ENCODE measurements at regions not wholly inside any gene's neighbourhood (a gene's known extent, or its start where the extent isn't known, plus 50 kb on each side); places are given as distances from the start of the nearest gene placed in this dataset.
"Not testable (repeated sequence)": the region's sequence is repeated elsewhere in the genome, so short reads cannot be mapped to it uniquely, and the experiment has no call there.

DNA sequence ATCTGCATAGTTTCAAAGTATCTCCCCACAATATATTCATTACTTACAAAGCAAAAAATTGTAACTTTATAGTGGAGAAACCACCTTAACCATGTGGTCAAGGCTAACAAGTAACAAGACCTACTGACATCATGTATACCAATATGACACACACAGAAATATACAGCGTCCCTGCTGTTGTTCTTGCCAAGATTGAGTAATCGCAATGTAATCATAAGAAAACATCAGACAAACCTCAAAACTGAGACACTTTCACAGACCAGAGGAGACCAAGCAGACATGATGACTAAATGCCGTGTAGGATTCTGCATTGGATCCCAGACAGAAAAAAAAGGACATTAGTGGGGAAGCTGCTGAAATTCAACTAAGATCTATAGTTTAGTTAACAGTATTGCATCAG, 123.0 kb downstream of the ACAA2 start:
- no peak overlapping the region for H3K4me3 ChIP-seq (ENCODE audit: low read depth, low read length)
- TF ChIP-seq, protein P1, sequence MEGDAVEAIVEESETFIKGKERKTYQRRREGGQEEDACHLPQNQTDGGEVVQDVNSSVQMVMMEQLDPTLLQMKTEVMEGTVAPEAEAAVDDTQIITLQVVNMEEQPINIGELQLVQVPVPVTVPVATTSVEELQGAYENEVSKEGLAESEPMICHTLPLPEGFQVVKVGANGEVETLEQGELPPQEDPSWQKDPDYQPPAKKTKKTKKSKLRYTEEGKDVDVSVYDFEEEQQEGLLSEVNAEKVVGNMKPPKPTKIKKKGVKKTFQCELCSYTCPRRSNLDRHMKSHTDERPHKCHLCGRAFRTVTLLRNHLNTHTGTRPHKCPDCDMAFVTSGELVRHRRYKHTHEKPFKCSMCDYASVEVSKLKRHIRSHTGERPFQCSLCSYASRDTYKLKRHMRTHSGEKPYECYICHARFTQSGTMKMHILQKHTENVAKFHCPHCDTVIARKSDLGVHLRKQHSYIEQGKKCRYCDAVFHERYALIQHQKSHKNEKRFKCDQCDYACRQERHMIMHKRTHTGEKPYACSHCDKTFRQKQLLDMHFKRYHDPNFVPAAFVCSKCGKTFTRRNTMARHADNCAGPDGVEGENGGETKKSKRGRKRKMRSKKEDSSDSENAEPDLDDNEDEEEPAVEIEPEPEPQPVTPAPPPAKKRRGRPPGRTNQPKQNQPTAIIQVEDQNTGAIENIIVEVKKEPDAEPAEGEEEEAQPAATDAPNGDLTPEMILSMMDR (IDR thresholded peaks at IDR 0.05; ENCODE audit: insufficient read depth, low read depth, low read length): no peak
- DNase-seq (ENCODE audit: low read depth): peak; percentile 95

- no peak overlapping the region for H3K4me3 ChIP-seq (ENCODE audit: low read depth, low read length)
- TF ChIP-seq, protein P1 (IDR thresholded peaks at IDR 0.05; ENCODE audit: insufficient read depth, low read depth, low read length): no peak
- peak; percentile 57 for DNase-seq (ENCODE audit: low read depth)
These were observed 123.5 kb downstream of the LIPG start for GRCh38 chr18:49685231-49685942.

- not testable (repeated sequence) for H3K4me3 ChIP-seq (ENCODE audit: low read depth, low read length)
- peak; percentile 33 for DNase-seq (ENCODE audit: low read depth)
These were observed 120.9 kb downstream of the LIPG start for GRCh38 chr18:49682803-49683190.

- H3K4me3 ChIP-seq (ENCODE audit: low read depth, low read length): no peak overlapping the region
- TF ChIP-seq, protein P1 (IDR thresholded peaks at IDR 0.05; ENCODE audit: insufficient read depth, low read depth, low read length): no peak
- DNase-seq (ENCODE audit: low read depth): no peak
These were observed 120.4 kb downstream of the LIPG start for GRCh38 chr18:49682173-49682802.

GRCh38 chr18:49681387-49681786, 119.5 kb downstream of the LIPG start:
- TF ChIP-seq, protein P1 (IDR thresholded peaks at IDR 0.05; ENCODE audit: insufficient read depth, low read depth, low read length): no peak
- no peak overlapping the region for H3K4me3 ChIP-seq (ENCODE audit: low read depth, low read length)
- no peak for DNase-seq (ENCODE audit: low read depth)

- no peak overlapping the region for H3K4me3 ChIP-seq (ENCODE audit: low read depth, low read length)
- DNase-seq (ENCODE audit: low read depth): no peak
- TF ChIP-seq, protein P1 (IDR thresholded peaks at IDR 0.05; ENCODE audit: insufficient read depth, low read depth, low read length): no peak
These were observed 116.6 kb downstream of the LIPG start for GRCh38 chr18:49678440-49678839.

DNA sequence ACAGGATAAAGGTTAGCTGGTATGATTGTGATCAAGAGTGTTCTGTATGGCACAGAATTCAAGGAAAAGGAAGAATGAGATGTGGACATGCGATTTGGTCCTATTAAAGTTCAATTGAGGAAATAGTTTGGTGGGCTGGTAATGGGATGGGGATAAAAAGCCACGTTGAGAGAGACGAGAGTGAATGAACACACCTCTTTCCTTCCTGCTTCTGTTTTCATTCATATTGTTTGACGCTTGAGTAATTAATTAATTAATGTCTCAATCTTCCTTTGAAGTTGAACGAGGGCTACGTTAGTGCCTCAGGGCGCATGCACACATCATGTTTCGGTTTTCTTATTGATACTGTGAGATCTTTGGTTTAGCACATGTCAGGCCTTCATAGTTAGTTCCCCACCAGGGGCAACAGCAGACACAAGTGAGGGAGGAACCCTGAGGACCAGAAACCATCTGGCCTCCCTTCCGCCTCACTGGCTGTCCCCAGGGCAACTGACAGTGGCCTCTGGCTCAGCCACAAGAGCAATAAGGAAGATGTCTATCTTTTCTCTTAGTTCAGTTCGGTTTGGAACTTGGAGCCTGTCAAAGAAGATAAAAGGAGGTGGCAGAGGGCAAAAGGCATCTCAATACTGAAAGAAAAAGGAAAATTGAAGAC, 116.0 kb downstream of the LIPG start:
- DNase-seq (ENCODE audit: low read depth): no peak
- TF ChIP-seq, protein P1 (IDR thresholded peaks at IDR 0.05; ENCODE audit: insufficient read depth, low read depth, low read length): no peak
- H3K4me3 ChIP-seq (ENCODE audit: low read depth, low read length): no peak overlapping the region

Measured in fibroblast of villous mesenchyme (primary cell).